Keratinocyte (primary cell): ENCODE measurements at regions not wholly inside any gene's neighbourhood (a gene's known extent, or its start where the extent isn't known, plus 50 kb on each side); places are given as distances from the start of the nearest gene placed in this dataset.

Experiments used
- DNase-seq: peaks from one replicate; pipeline ENCODE4 v3.0.0-alpha.2; 2011; ENCODE audit warnings: low read depth, missing footprints, low spot score
- FAIRE-seq: peaks from 2 replicates; lab custom pipeline; 2011; peaks lifted over from hg19 to GRCh38; lab: Jason Lieb, UNC
- H2AFZ ChIP-seq: 2 replicates; pipeline ENCODE4 v1.6.0; 2012; ENCODE audit warnings: low read length, control low read depth, inconsistent platforms; ENCODE audit not compliant: control insufficient read depth
- H3K27ac ChIP-seq: 2 replicates; pipeline ENCODE4 v1.5.1; 2011; ENCODE audit warnings: low read length; ENCODE audit not compliant: control insufficient read depth, insufficient read depth
- H3K27me3 ChIP-seq: 3 replicates; pipeline ENCODE4 v1.6.0; 2011; ENCODE audit warnings: low read length; ENCODE audit not compliant: control insufficient read depth, insufficient read depth; ENCODE audit errors: extremely low read depth
- H3K36me3 ChIP-seq, 2 experiments: 2 replicates in 1 of 2; 3 replicates in 1 of 2; pipeline ENCODE4 v1.5.1; 2011; ENCODE audit warnings: low read length in 2 of 2, mild to moderate bottlenecking in 1 of 2; ENCODE audit not compliant: control insufficient read depth in 2 of 2, insufficient read depth in 2 of 2; ENCODE audit errors: extremely low read depth in 1 of 2
- H3K4me1 ChIP-seq: 3 replicates; pipeline ENCODE4 v1.5.1; 2011; ENCODE audit warnings: low read length; ENCODE audit not compliant: control insufficient read depth, insufficient read depth; ENCODE audit errors: extremely low read depth
- H3K4me2 ChIP-seq: 3 replicates; pipeline ENCODE4 v1.6.0; 2011; ENCODE audit warnings: low read depth, low read length; ENCODE audit not compliant: control insufficient read depth, insufficient read depth; ENCODE audit errors: extremely low read depth
- H3K4me3 ChIP-seq, 3 experiments: fragments of 200-600 bp in 1 of 3; sonication (generic) in 1 of 3; 2 replicates in 2 of 3; 3 replicates in 1 of 3; pipeline ENCODE4 v1.5.1; 2011 to 2016; ENCODE audit warnings: low read length in 3 of 3, mild to moderate bottlenecking in 3 of 3, control low read depth in 2 of 3, inconsistent platforms in 1 of 3, low read depth in 1 of 3, mixed read lengths in 1 of 3, mixed run types in 1 of 3, moderate library complexity in 1 of 3; ENCODE audit not compliant: control insufficient read depth in 2 of 3, insufficient read depth in 2 of 3; ENCODE audit errors: extremely low read depth in 1 of 3
- H3K79me2 ChIP-seq: 2 replicates; pipeline ENCODE4 v1.6.0; 2012; ENCODE audit warnings: low read length; ENCODE audit not compliant: control insufficient read depth, insufficient read depth
- H3K9ac ChIP-seq: 3 replicates; pipeline ENCODE4 v1.6.0; 2011; ENCODE audit warnings: low read length; ENCODE audit not compliant: control insufficient read depth, insufficient read depth; ENCODE audit errors: extremely low read depth
- H3K9me1 ChIP-seq: 3 replicates; pipeline ENCODE4 v1.6.0; 2011; ENCODE audit warnings: low read length; ENCODE audit not compliant: control insufficient read depth, insufficient read depth; ENCODE audit errors: extremely low read depth
- H3K9me3 ChIP-seq: 2 replicates; pipeline ENCODE4 v1.5.1; 2012; ENCODE audit warnings: low read depth, low read length; ENCODE audit not compliant: control insufficient read depth
- H4K20me1 ChIP-seq: 3 replicates; pipeline ENCODE4 v1.6.0; 2011; ENCODE audit warnings: low read length; ENCODE audit not compliant: control insufficient read depth, insufficient read depth; ENCODE audit errors: extremely low read depth
- EZH2 ChIP-seq: IDR thresholded peaks from one replicate; pipeline ENCODE4 v1.6.1; 2012; ENCODE audit warnings: inconsistent platforms, mild to moderate bottlenecking, low read length, moderate library complexity
- dilution Hi-C: fragments of 300-500 bp; cut with MboI; formaldehyde crosslinking; loops from one replicate; pipeline ENCODE4 v1.7.0; 2020; ENCODE audit warnings: low sequenced_read_pairs; ENCODE audit not compliant: extremely low pct_ligation_motif_present
- TF ChIP-seq, protein P1 (sequence below), 3 experiments: IDR thresholded peaks in 1 of 3; conservative IDR thresholded peaks in 1 of 3; optimal IDR thresholded peaks in 1 of 3; 2 replicates in 2 of 3; 3 replicates in 1 of 3; pipeline versions ENCODE3 to v1.5.1; 2011; ENCODE audit warnings: low read length in 3 of 3, mild to moderate bottlenecking in 3 of 3, moderate library complexity in 2 of 3, control low read depth in 1 of 3, inconsistent platforms in 1 of 3; ENCODE audit not compliant: insufficient read depth in 2 of 3; ENCODE audit errors: extremely low read depth in 1 of 3

DNA sequence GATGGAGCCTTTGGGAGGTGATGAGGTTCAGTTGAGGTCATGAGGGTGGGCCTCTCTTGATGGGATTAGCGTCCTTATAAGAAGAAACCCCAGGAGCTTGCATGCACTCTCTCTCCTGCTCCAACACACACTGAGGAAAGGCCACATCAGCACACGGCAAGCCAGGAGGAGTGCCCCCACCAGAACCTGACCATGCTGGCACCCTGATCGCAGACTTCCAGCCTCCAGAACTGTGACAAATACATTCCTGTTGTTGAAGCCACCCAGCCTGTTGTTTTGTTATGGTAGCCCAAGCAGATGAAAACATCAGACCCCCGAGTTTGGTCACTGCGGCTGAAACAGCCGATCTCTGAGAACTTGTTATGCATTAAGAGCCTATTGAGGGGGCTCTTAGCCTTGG is 64.8 kb upstream of the SOD1 start:
- dilution Hi-C loops, result no loop called here
- Histone ChIP-seq H4K20me1 (no peaks in the 10 kb centered on the region), H3K9ac (no peak overlapping the region), H3K36me3 (no peaks in the 10 kb centered on the region), H3K9me1 (no peaks in the 10 kb centered on the region), H3K4me3 (no peak overlapping the region), H3K4me2 (no peak overlapping the region), H3K27me3 (peaks cover 2% of the 10 kb centered on the region), H3K79me2 (no peaks in the 10 kb centered on the region), H2AFZ (no peak overlapping the region), H3K4me1 (no peaks in the 10 kb centered on the region), H3K27ac (no peak overlapping the region), H3K9me3 (no peaks in the 10 kb centered on the region)
- FAIRE-seq, result no peak
- TF ChIP-seq, protein P1, sequence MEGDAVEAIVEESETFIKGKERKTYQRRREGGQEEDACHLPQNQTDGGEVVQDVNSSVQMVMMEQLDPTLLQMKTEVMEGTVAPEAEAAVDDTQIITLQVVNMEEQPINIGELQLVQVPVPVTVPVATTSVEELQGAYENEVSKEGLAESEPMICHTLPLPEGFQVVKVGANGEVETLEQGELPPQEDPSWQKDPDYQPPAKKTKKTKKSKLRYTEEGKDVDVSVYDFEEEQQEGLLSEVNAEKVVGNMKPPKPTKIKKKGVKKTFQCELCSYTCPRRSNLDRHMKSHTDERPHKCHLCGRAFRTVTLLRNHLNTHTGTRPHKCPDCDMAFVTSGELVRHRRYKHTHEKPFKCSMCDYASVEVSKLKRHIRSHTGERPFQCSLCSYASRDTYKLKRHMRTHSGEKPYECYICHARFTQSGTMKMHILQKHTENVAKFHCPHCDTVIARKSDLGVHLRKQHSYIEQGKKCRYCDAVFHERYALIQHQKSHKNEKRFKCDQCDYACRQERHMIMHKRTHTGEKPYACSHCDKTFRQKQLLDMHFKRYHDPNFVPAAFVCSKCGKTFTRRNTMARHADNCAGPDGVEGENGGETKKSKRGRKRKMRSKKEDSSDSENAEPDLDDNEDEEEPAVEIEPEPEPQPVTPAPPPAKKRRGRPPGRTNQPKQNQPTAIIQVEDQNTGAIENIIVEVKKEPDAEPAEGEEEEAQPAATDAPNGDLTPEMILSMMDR (optimal IDR thresholded peaks at IDR 0.05 in 1 of 3, IDR thresholded peaks at IDR 0.05 in 1 of 3, conservative IDR thresholded peaks at IDR 0.05 in 1 of 3; ENCODE audit: extremely low read depth in 1 of 3, insufficient read depth in 2 of 3, low read length in 3 of 3), result no peak
- TF ChIP-seq EZH2, result no peak
- DNase-seq, result no peak

DNA sequence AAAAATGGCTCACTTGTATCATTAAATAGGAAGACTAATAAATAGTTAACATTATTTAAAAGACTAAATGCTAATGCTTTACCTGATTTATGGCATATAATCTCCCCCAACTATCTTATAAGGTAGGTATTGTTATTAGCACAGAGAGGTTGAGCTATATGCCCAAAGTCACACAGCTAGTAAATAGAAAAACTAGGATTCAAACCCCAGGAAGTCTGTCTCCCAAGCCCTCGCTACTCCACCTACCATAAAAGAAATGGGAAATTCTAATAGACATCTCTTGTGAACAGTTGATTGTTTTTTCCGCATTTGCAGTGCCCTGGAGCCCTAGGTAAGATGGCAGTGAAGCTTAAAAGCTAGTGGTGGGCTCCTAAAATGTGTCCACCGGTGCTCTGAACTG is 65.2 kb upstream of the SOD1 start:
- FAIRE-seq, result no peak
- dilution Hi-C loops, result no loop called here
- peaks cover 2% of the 10 kb centered on the region for H3K27me3 ChIP-seq

More for the DNA sequence above, 65.2 kb upstream of the SOD1 start:
- DNase-seq, result no peak
- no peaks in the 10 kb centered on the region for H3K36me3 ChIP-seq
- H3K9me1 ChIP-seq, result no peaks in the 10 kb centered on the region
- no peak overlapping the region for H3K9ac ChIP-seq
- H2AFZ ChIP-seq, result no peak overlapping the region
- no peaks in the 10 kb centered on the region for H3K79me2 ChIP-seq
- no peak overlapping the region for H3K4me3 ChIP-seq
- no peak overlapping the region for H3K27ac ChIP-seq
- H3K4me1 ChIP-seq, result no peaks in the 10 kb centered on the region
- TF ChIP-seq EZH2, result no peak
- TF ChIP-seq, protein P1 (optimal IDR thresholded peaks at IDR 0.05 in 1 of 3, IDR thresholded peaks at IDR 0.05 in 1 of 3, conservative IDR thresholded peaks at IDR 0.05 in 1 of 3; ENCODE audit: extremely low read depth in 1 of 3, insufficient read depth in 2 of 3, low read length in 3 of 3), result no peak
- no peaks in the 10 kb centered on the region for H4K20me1 ChIP-seq
- H3K9me3 ChIP-seq, result no peaks in the 10 kb centered on the region
- no peak overlapping the region for H3K4me2 ChIP-seq
